Natural killer cell (primary cell): ENCODE measurements at regions not wholly inside any gene's neighbourhood (a gene's known extent, or its start where the extent isn't known, plus 50 kb on each side); places are given as distances from the start of the nearest gene placed in this dataset.

ENCODE experiments used
- ATAC-seq, 3 donors: fragments of 150-1000 bp in 2 of 3; fragments of 200-7000 bp in 1 of 3; cut with Tn5 transposase; 1 replicate in 1 of 3; 2 replicates in 2 of 3; pipeline ENCODE4 v1.10.0; 2021; ENCODE audit warnings: mild to moderate bottlenecking in 2 of 3, moderate library complexity in 2 of 3
- DNase-seq, 2 donors: peaks; one replicate each; pipeline versions ENCODE4 v3.0.0 to v3.0.0-alpha.2; 2013 to 2021; ENCODE audit warnings: mixed read lengths in 1 of 2
- H3K27ac ChIP-seq: one replicate; pipeline ENCODE4 v1.5.1; 2013; ENCODE audit warnings: mild to moderate bottlenecking, low read length
- H3K27me3 ChIP-seq: one replicate; pipeline ENCODE4 v1.6.1; 2013; ENCODE audit warnings: low read length; ENCODE audit not compliant: control insufficient read depth, insufficient read depth
- H3K36me3 ChIP-seq: one replicate; pipeline ENCODE4 v1.6.1; 2013; ENCODE audit warnings: low read length; ENCODE audit not compliant: control insufficient read depth, insufficient read depth
- H3K4me1 ChIP-seq: one replicate; pipeline ENCODE4 v1.6.1; 2013; ENCODE audit warnings: low read length; ENCODE audit not compliant: control insufficient read depth, insufficient read depth
- H3K4me3 ChIP-seq: one replicate; pipeline ENCODE4 v1.5.1; 2013; ENCODE audit warnings: low read length
- H3K9me3 ChIP-seq: one replicate; pipeline ENCODE4 v1.6.1; 2013; ENCODE audit warnings: low read length; ENCODE audit not compliant: control insufficient read depth, insufficient read depth
- H3K27ac Mint-ChIP-seq, 2 donors: one replicate each; pipeline ENCODE4 v1.8.0; 2022; ENCODE audit warnings: mild to moderate bottlenecking in 2 of 2, mixed read lengths in 2 of 2, moderate library complexity in 1 of 2
- H3K27me3 Mint-ChIP-seq, 2 donors: one replicate each; pipeline ENCODE4 v1.8.0; 2022; ENCODE audit warnings: low read depth in 2 of 2, mixed read lengths in 2 of 2
- H3K36me3 Mint-ChIP-seq: one replicate; pipeline ENCODE4 v1.8.0; 2022; ENCODE audit warnings: mixed read lengths
- H3K4me1 Mint-ChIP-seq, 2 donors: one replicate each; pipeline ENCODE4 v1.8.0; 2022; ENCODE audit warnings: mixed read lengths in 2 of 2
- H3K4me3 Mint-ChIP-seq: one replicate; pipeline ENCODE4 v1.8.0; 2022; ENCODE audit warnings: mild to moderate bottlenecking, moderate library complexity, mixed read lengths
- H3K9me3 Mint-ChIP-seq, 2 donors: one replicate each; pipeline ENCODE4 v1.8.0; 2022; ENCODE audit warnings: mixed read lengths in 2 of 2
- CTCF ChIP-seq: fragments of 200-600 bp; IDR thresholded peaks from one replicate; pipeline ENCODE4 v1.8.0; 2022; ENCODE audit warnings: antibody characterized with exemption
- WGBS: methylation state at CpG from one replicate; pipeline ENCODE4 v1.1.7; 2013; ENCODE audit warnings: missing lambda C conversion rate; ENCODE audit not compliant: insufficient coverage; 5-methylcytosine and 5-hydroxymethylcytosine counted together
- intact Hi-C: fragments of 100-400 bp; cut with micrococcal nuclease; formaldehyde crosslinking; loops from one replicate; pipeline ENCODE4 v1.14.2; 2022

DNA sequence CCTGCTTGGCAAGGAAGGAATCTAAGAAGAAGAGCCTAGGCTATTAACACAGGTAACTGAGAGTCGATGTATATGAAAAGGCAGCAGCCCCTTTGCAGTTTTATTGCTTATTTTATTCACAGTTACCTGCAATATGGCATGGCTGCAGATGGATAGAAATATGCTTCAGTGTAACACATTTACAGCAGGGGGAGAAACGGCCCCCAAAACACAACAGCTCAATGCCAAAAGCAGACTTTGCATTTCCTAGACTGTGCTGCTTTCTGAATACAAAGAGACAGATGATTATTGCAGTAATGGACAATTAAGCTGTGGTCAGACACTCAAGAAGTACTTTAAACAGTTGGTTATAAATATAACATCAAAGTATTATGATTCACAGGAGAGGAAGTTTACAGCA lies 108.0 kb upstream of the CDH13 start:
- H3K4me3 ChIP-seq: no peak overlapping the region
- intact Hi-C loops: no loop called here
- Mint-ChIP-seq H3K4me3 (no peak overlapping the region), H3K36me3 (no peaks in the 10 kb centered on the region), H3K27ac (no peak overlapping the region), H3K4me1 (no peaks in the 10 kb centered on the region), H3K9me3 (no peaks in the 10 kb centered on the region), H3K27me3 (peaks cover 6 to 11% of the 10 kb centered on the region in 2 donors)
- no peak overlapping the region for H3K27ac ChIP-seq
- no peak for TF ChIP-seq CTCF
- H3K36me3 ChIP-seq: no peaks in the 10 kb centered on the region
- H3K27me3 ChIP-seq: no peaks in the 10 kb centered on the region
- no peaks in the 10 kb centered on the region for H3K9me3 ChIP-seq
- WGBS: 57% methylated on average over 1 of the region's 2 CpGs
- no peaks in the 10 kb centered on the region for H3K4me1 ChIP-seq
- DNase-seq (no peak), ATAC-seq (no peak)

DNA sequence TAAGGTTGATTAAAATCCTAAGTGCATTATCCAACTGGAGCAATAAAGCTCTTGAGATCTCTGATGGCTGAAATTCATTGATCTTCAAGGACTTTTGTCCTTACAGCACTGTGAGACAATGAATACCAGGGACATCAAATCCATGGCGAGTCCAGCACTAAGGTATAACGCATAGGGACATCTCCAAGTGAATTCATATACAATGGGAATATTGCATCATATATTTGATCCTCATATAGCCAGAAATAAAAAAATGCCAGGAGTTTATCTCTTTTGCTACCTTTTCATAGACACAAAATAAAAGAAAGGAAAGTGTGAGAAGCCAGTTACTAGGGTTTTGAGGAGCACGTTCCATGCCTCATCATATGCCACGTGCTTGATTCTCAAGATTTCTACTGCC lies 112.5 kb upstream of the CDH13 start:
- H3K27ac ChIP-seq: no peak overlapping the region
- H3K36me3 ChIP-seq: no peaks in the 10 kb centered on the region
- Mint-ChIP-seq H3K36me3 (no peaks in the 10 kb centered on the region), H3K9me3 (no peaks in the 10 kb centered on the region), H3K27me3 (peaks cover 6 to 12% of the 10 kb centered on the region in 2 donors), H3K4me1 (no peaks in the 10 kb centered on the region), H3K27ac (no peak overlapping the region), H3K4me3 (no peak overlapping the region)
- intact Hi-C loops: no loop called here
- H3K9me3 ChIP-seq: no peaks in the 10 kb centered on the region
- 85% methylated on average over 3 of the region's 4 CpGs for WGBS
- no peak overlapping the region for H3K4me3 ChIP-seq
- H3K4me1 ChIP-seq: no peaks in the 10 kb centered on the region
- DNase-seq: no peak
- no peak for TF ChIP-seq CTCF
- ATAC-seq: no peak
- no peaks in the 10 kb centered on the region for H3K27me3 ChIP-seq

DNA sequence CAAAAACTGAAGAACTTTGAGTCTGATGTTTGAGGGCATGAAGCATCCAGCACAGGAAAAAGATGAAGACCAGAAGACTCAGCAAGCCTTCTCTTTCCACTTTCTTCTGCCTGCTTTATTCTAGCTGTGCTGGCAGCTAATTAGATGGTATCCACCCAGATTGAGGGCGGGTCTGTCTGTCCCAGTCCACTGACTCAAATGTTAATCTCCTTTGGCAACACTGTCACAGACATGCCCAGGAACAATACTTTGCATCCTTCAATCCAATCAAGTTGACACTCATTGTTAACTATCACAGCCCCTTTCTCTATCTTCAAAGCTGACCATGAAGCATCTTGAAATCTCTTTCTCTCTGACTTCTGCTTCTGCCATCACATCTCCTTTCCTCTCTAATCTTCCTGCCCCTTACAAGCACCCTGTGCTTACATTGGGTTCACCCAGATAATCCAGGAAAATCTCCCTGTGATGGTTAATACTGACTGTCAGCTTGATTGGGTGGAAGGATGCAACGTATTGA lies 115.9 kb upstream of the CDH13 start:
- 75% methylated on average over 2 of the region's 2 CpGs for WGBS

More for the DNA sequence above, 115.9 kb upstream of the CDH13 start:
- DNase-seq: no peak
- no peaks in the 10 kb centered on the region for H3K36me3 ChIP-seq
- TF ChIP-seq CTCF: no peak
- no peak overlapping the region for H3K4me3 ChIP-seq
- H3K27ac ChIP-seq: no peak overlapping the region
- Mint-ChIP-seq H3K36me3 (no peaks in the 10 kb centered on the region), H3K27me3 (peaks cover 0 to 7% of the 10 kb centered on the region in 2 donors), H3K4me1 (no peaks in the 10 kb centered on the region), H3K27ac (no peak overlapping the region), H3K9me3 (no peaks in the 10 kb centered on the region), H3K4me3 (no peak overlapping the region)
- peaks cover 3% of the 10 kb centered on the region for H3K9me3 ChIP-seq
- no peaks in the 10 kb centered on the region for H3K27me3 ChIP-seq
- ATAC-seq: no peak
- intact Hi-C loops: no loop called here
- no peaks in the 10 kb centered on the region for H3K4me1 ChIP-seq
